Common myeloid progenitor, CD34-positive (primary cell): ENCODE measurements at regions not wholly inside any gene's neighbourhood (a gene's known extent, or its start where the extent isn't known, plus 50 kb on each side); places are given as distances from the start of the nearest gene placed in this dataset.
"Not testable (repeated sequence)": the region's sequence is repeated elsewhere in the genome, so short reads cannot be mapped to it uniquely, and the experiment has no call there.

Experiments
- CTCF ChIA-PET: fragments of 350-600 bp; sonication (Branson Sonifier 250); formaldehyde crosslinking; loops from one replicate; lab custom pipeline; 2021; ENCODE audit warnings: antibody characterized with exemption; lab: Charles Lee
- POLR2A ChIA-PET: fragments of 350-600 bp; sonication (Branson Sonifier 250); formaldehyde crosslinking; loops from one replicate; lab custom pipeline; 2021; ENCODE audit warnings: antibody characterized with exemption; lab: Charles Lee
- DNase-seq, 3 donors: peaks; one replicate each; pipeline versions ENCODE4 v3.0.0 to v3.0.0-alpha.2; 2013
- H3K27ac ChIP-seq, 2 experiments: 1 replicate in 1 of 2; 2 replicates in 1 of 2; pipeline ENCODE4 v1.7.0; 2013; ENCODE audit warnings: inconsistent platforms in 2 of 2, low read length in 2 of 2, mild to moderate bottlenecking in 2 of 2, low read depth in 1 of 2, moderate library complexity in 1 of 2; ENCODE audit not compliant: severe bottlenecking in 2 of 2, insufficient read depth in 1 of 2, poor library complexity in 1 of 2
- H3K27me3 ChIP-seq, 5 experiments: replicated peaks in 2 of 5; 1 replicate in 3 of 5; 2 replicates in 2 of 5; pipeline versions ENCODE4 v1.6.1 to v1.7.0; 2013; ENCODE audit warnings: low read length in 4 of 5, mild to moderate bottlenecking in 2 of 5, moderate library complexity in 2 of 5, inconsistent platforms in 1 of 5; ENCODE audit not compliant: insufficient read depth in 5 of 5, control insufficient read depth in 4 of 5
- H3K36me3 ChIP-seq, 4 experiments: 1 replicate in 2 of 4; 2 replicates in 2 of 4; pipeline versions ENCODE4 v1.6.1 to v1.7.0; 2013; ENCODE audit warnings: low read length in 3 of 4, control low read depth in 1 of 4, mild to moderate bottlenecking in 1 of 4; ENCODE audit not compliant: control insufficient read depth in 4 of 4, insufficient read depth in 4 of 4
- H3K4me1 ChIP-seq, 4 experiments: 1 replicate in 3 of 4; 2 replicates in 1 of 4; pipeline versions ENCODE4 v1.6.1 to v1.7.1; 2013; ENCODE audit warnings: low read length in 3 of 4, mild to moderate bottlenecking in 3 of 4, control low read depth in 1 of 4, inconsistent platforms in 1 of 4, moderate library complexity in 1 of 4; ENCODE audit not compliant: control insufficient read depth in 4 of 4, insufficient read depth in 4 of 4; ENCODE audit errors: control extremely low read depth in 1 of 4
- H3K4me3 ChIP-seq, 7 experiments: 1 replicate in 4 of 7; 2 replicates in 3 of 7; pipeline versions ENCODE4 v1.5.1 to v1.7.0; 2013; ENCODE audit warnings: mild to moderate bottlenecking in 7 of 7, low read length in 6 of 7, moderate library complexity in 6 of 7, inconsistent platforms in 2 of 7, low read depth in 2 of 7, control low read depth in 1 of 7; ENCODE audit not compliant: insufficient read depth in 4 of 7, control insufficient read depth in 1 of 7; ENCODE audit errors: extremely low read depth in 1 of 7
- H3K9me3 ChIP-seq, 5 experiments: 1 replicate in 4 of 5; 2 replicates in 1 of 5; pipeline versions ENCODE4 v1.6.1 to v1.7.1; 2013; ENCODE audit warnings: low read length in 4 of 5, mild to moderate bottlenecking in 2 of 5, inconsistent platforms in 1 of 5, low read depth in 1 of 5, moderate library complexity in 1 of 5; ENCODE audit not compliant: control insufficient read depth in 4 of 5, insufficient read depth in 2 of 5; ENCODE audit errors: control extremely low read depth in 1 of 5
- WGBS: methylation state at CpG from one replicate; pipeline ENCODE4 v1.1.5; 2013; ENCODE audit not compliant: insufficient coverage; 5-methylcytosine and 5-hydroxymethylcytosine counted together

DNA sequence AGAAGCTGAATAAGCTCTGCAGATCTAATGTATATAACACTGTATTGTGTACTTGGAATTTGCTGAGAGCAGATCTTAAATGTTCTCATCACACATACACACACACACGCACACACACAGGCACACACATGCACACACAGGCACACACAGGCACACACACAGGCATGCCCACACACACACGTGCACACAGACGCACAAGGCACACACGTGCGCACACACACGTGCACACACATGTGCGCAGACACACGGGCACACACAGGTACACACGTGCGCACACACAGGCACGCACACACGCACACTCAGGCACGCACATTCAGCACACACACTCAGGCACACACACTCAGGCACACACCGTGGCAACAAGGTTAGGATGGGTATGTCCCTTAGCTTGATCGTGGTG, 164.5 kb upstream of the LRRC61 start:
- CTCF ChIA-PET, POLR2A ChIA-PET, H3K4me1 ChIP-seq, H3K27ac ChIP-seq, H3K9me3 ChIP-seq, DNase-seq, H3K4me3 ChIP-seq, H3K36me3 ChIP-seq, H3K27me3 ChIP-seq: not testable (repeated sequence)
- 98% methylated on average over 8 of the region's 15 CpGs for WGBS

DNA sequence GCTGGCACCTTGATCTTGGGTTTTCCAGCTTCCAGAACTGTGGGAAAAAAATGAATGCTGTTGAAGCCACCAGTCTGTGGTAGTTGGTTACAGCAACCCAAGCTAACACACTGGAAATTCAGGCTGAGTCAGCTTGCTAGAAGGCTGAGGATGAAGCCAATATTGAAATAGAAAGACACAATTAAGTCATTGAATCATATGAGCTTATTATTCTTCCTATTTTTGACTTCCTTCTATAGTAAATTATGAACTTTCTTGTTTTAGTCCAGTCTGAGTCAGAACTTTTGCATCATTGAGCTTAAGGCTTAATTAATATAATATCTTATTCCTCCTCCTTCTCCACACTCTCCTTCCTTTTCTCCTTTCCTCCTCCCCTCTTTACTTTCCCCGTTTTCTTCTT, 153.6 kb upstream of the LRRC61 start:
- H3K27me3 ChIP-seq, H3K36me3 ChIP-seq, H3K4me1 ChIP-seq, H3K9me3 ChIP-seq, H3K27ac ChIP-seq, H3K4me3 ChIP-seq, DNase-seq, POLR2A ChIA-PET: not testable (repeated sequence)
- CTCF ChIA-PET, result interaction anchor here (0.6 kb wide), 1 partner anchor 28 kb away, joined by 3 read pairs; no protein-coding TSS in a partner anchor
- no CpG with 5 or more reads among the region's 1 CpG for WGBS

DNA sequence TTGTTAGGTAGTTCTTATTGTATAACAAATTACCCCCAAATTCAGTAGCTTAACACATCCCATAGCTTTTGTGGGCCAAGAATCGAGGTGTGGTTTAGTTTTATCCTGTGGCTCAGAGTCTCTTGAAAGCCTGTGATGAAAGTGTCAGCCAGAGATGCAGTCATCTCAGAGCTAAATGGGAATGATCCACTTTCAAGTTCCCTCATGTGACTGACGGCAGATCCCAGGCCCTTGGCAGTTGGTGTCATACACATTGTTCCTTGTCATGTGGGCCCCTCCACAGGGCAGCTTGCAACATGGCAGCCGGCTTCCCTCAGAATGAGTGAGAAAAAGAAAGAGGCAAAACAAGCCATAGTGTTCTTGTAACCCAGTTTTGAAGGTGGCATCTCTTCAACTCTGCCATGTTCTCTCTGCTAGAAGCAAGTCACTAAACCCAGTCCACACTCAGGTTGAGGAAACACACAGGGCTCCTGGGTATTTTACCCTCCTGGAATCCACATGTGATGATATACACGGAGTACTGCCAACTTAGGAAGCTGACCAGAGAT, 153.1 kb upstream of the LRRC61 start:
- DNase-seq, H3K27me3 ChIP-seq, H3K9me3 ChIP-seq, H3K4me3 ChIP-seq, POLR2A ChIA-PET, H3K36me3 ChIP-seq, H3K27ac ChIP-seq, H3K4me1 ChIP-seq: not testable (repeated sequence)
- no CpG with 5 or more reads among the region's 4 CpGs for WGBS
- CTCF ChIA-PET, result interaction anchor here (0.6 kb wide), 1 partner anchor 27 kb away, joined by 3 read pairs; no protein-coding TSS in a partner anchor

DNA sequence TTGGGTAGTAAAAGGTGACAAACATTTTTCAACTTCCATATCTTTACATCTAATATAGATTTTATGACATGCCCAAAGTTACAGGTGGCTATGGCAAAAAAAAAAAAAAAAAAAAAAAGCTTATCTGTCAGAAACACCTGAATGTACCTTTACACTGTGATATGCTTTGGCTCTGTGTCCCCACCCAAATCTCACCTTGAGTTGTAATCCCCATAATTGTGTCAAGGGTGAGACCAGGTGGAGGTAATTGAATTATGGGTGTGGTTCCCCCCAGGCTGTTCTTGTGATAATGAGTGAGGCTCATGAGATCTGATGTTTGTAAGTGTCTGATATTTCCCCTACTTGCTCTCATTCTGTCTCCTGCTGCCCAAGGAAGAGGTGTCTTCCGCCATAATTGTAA, 139.6 kb upstream of the LRRC61 start:
- DNase-seq, H3K27ac ChIP-seq, POLR2A ChIA-PET, H3K9me3 ChIP-seq, H3K27me3 ChIP-seq, H3K4me1 ChIP-seq, CTCF ChIA-PET, H3K4me3 ChIP-seq, H3K36me3 ChIP-seq: not testable (repeated sequence)
- WGBS, result no CpG with 5 or more reads among the region's 1 CpG

DNA sequence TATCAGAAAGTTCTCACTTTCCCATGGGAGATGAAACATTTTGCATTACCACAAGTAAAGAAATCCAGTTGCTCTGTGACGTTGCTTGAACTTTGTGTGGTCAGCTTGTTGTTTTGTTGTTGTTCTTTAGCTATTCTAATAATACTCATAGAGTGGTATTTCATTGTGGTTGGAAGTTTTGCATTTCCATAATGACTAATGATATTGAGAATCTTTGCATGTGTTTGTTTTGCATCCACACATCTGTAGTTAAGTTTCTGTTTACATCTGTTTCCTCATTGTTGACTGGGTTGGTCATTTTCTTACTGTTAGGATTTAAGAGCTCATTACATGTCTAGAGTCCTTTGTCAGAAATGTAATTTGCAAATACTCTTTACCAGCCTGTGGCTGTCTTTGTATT, 133.2 kb upstream of the LRRC61 start:
- H3K9me3 ChIP-seq, H3K27me3 ChIP-seq, DNase-seq, H3K27ac ChIP-seq, H3K36me3 ChIP-seq, H3K4me3 ChIP-seq, CTCF ChIA-PET, H3K4me1 ChIP-seq, POLR2A ChIA-PET: not testable (repeated sequence)
- WGBS, result no CpG with 5 or more reads among the region's 1 CpG

DNA sequence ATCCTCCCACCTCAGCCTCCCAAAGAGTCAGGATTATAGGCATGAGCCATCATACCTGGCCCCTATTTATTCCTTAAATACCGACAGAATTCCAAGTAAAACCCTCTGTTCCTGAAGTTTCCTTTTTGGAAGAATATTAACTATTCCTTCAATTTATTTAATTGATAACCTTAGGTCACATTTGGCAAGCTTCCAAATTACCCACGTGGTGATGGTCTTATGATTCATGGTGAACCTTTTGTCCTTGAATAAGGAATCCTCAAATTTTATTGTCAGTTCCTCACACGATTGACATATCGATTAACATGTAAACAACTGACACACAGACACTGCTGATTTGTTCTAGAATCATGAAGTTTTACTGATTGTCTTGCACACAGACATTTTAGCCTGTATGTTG, 130.6 kb upstream of the LRRC61 start:
- CTCF ChIA-PET, POLR2A ChIA-PET, DNase-seq, H3K27ac ChIP-seq, H3K27me3 ChIP-seq, H3K4me1 ChIP-seq, H3K36me3 ChIP-seq, H3K4me3 ChIP-seq, H3K9me3 ChIP-seq: not testable (repeated sequence)
- 88% methylated on average over 1 of the region's 4 CpGs for WGBS

DNA sequence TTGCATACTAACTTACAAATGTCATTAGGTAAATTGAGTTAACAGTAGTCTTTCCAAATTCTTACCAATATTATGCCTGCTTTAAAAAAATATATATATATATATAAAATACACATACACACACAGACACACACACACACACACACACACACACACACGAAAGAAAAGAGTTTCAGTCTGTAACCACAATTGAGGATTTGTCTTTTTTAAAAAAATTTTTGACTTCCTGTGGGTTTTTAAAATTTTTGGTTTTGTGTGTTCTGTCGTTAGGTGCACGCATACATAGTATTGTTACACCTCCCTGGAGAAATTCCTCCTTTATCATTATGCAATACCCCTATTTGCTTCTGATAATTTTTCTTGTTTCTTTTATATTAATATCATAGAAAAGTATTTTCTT, 129.3 kb upstream of the LRRC61 start:
- CTCF ChIA-PET, H3K27me3 ChIP-seq, POLR2A ChIA-PET, H3K9me3 ChIP-seq, H3K27ac ChIP-seq, H3K4me3 ChIP-seq, H3K36me3 ChIP-seq, H3K4me1 ChIP-seq: not testable (repeated sequence)
- DNase-seq, result peak in 2 of 3 donors; percentile 5 to 19
- WGBS, result no CpG with 5 or more reads among the region's 3 CpGs
